ENCODE measurements at regions not wholly inside any gene's neighbourhood (a gene's known extent, or its start where the extent isn't known, plus 50 kb on each side); places are given as distances from the start of the nearest gene placed in this dataset.

DNA sequence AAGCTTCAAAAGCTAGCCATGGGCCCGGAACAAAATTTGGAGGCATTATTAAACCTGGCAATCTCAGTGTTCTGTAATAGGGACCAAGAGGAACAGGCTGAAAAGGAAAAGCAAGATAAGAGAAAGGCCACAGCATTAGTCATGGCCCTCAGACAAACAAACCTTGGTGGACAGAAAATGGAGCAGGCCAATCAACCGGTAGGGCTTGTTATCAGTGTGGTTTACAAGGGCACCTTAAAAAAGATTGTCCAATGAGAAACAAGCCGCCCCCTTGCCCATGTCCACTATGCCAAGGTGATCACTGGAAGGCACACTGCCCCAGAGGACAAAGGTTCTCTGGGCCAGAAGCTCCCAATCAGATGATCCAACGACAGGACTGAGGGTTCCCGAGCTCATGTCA, 653.9 kb upstream of the TMEM132C start:
- TF ChIP-seq, protein P1, sequence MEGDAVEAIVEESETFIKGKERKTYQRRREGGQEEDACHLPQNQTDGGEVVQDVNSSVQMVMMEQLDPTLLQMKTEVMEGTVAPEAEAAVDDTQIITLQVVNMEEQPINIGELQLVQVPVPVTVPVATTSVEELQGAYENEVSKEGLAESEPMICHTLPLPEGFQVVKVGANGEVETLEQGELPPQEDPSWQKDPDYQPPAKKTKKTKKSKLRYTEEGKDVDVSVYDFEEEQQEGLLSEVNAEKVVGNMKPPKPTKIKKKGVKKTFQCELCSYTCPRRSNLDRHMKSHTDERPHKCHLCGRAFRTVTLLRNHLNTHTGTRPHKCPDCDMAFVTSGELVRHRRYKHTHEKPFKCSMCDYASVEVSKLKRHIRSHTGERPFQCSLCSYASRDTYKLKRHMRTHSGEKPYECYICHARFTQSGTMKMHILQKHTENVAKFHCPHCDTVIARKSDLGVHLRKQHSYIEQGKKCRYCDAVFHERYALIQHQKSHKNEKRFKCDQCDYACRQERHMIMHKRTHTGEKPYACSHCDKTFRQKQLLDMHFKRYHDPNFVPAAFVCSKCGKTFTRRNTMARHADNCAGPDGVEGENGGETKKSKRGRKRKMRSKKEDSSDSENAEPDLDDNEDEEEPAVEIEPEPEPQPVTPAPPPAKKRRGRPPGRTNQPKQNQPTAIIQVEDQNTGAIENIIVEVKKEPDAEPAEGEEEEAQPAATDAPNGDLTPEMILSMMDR (IDR thresholded peaks at IDR 0.05; ENCODE audit: insufficient read depth, low read length) = no peak
- TF ChIP-seq GABPA (IDR thresholded peaks at IDR 0.05; ENCODE audit: low read depth) = no peak
- no peak for TF ChIP-seq POLR2AphosphoS5 (IDR thresholded peaks at IDR 0.05; ENCODE audit: low read depth)
- TF ChIP-seq, protein P2, sequence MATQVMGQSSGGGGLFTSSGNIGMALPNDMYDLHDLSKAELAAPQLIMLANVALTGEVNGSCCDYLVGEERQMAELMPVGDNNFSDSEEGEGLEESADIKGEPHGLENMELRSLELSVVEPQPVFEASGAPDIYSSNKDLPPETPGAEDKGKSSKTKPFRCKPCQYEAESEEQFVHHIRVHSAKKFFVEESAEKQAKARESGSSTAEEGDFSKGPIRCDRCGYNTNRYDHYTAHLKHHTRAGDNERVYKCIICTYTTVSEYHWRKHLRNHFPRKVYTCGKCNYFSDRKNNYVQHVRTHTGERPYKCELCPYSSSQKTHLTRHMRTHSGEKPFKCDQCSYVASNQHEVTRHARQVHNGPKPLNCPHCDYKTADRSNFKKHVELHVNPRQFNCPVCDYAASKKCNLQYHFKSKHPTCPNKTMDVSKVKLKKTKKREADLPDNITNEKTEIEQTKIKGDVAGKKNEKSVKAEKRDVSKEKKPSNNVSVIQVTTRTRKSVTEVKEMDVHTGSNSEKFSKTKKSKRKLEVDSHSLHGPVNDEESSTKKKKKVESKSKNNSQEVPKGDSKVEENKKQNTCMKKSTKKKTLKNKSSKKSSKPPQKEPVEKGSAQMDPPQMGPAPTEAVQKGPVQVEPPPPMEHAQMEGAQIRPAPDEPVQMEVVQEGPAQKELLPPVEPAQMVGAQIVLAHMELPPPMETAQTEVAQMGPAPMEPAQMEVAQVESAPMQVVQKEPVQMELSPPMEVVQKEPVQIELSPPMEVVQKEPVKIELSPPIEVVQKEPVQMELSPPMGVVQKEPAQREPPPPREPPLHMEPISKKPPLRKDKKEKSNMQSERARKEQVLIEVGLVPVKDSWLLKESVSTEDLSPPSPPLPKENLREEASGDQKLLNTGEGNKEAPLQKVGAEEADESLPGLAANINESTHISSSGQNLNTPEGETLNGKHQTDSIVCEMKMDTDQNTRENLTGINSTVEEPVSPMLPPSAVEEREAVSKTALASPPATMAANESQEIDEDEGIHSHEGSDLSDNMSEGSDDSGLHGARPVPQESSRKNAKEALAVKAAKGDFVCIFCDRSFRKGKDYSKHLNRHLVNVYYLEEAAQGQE (IDR thresholded peaks at IDR 0.05; ENCODE audit: insufficient replicate concordance, low read depth) = no peak
- no peak for TF ChIP-seq SPI1 (IDR thresholded peaks at IDR 0.05; ENCODE audit: borderline replicate concordance, low read depth)

Measured in HL-60 (cell line).